HFF-Myc (cell line): ENCODE measurements at regions not wholly inside any gene's neighbourhood (a gene's known extent, or its start where the extent isn't known, plus 50 kb on each side); places are given as distances from the start of the nearest gene placed in this dataset.

ENCODE experiments used
- DNase-seq: peaks from one replicate; pipeline ENCODE4 v3.0.0-alpha.2; 2011; ENCODE audit warnings: low read depth; ENCODE audit errors: extremely low read depth
- H3K4me3 ChIP-seq: replicated peaks from 2 replicates; pipeline ENCODE4 v1.5.1; 2011; ENCODE audit warnings: low read depth, mild to moderate bottlenecking, control low read depth, low read length
- CTCF ChIP-seq: IDR thresholded peaks from 2 replicates; pipeline ENCODE4 v1.5.1; 2012; ENCODE audit warnings: mild to moderate bottlenecking, low read depth, low read length, control low read depth; ENCODE audit errors: missing control alignments

GRCh38 chr10:71031026-71031425, 142.7 kb upstream of the PCBD1 start:
- no peak overlapping the region for H3K4me3 ChIP-seq
- TF ChIP-seq CTCF = no peak
- no peak for DNase-seq

DNA sequence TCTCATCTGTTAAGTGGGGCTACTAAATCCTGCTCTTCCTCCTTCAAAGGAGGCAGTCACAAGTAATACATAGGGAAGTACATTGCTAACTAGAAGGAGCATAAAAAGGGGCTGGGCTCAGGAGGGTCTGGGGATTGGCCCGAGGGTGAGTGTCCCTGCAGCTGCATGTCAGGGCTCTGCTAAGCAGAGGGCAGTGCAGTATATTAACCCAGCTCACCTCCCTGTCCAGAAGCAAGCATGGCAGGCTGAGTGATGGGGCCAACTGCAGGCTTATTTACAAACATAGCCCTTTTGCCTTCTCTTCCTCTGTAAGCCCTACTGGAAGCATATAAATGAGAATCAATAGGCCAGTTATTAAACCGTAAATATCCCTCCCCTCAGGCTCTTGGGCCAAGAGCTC, 143.2 kb upstream of the PCBD1 start:
- TF ChIP-seq CTCF = no peak
- DNase-seq = no peak
- no peak overlapping the region for H3K4me3 ChIP-seq

DNA sequence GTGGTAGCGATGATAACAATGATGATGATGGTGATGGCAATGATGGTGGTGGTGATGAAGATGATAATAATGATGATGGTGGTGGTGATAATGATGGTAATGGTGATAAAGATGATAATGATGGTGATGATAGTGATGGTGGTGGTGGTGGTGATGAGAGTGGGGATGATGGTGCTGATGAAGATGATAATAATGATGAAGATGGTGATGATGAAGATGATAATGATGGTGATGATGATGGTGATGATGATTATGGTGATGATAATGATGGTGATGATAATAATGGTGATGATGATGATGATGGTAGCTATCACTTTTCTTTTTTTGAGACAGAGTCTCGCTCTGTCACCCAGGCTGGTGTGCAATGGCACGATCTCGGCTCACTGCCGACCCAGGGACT, 144.5 kb upstream of the PCBD1 start:
- H3K4me3 ChIP-seq = no peak overlapping the region
- no peak for TF ChIP-seq CTCF
- DNase-seq = no peak

- no peak overlapping the region for H3K4me3 ChIP-seq
- no peak for TF ChIP-seq CTCF
- DNase-seq = no peak
Observed at GRCh38 chr10:71033396-71033980, 145.1 kb upstream of the PCBD1 start.

DNA sequence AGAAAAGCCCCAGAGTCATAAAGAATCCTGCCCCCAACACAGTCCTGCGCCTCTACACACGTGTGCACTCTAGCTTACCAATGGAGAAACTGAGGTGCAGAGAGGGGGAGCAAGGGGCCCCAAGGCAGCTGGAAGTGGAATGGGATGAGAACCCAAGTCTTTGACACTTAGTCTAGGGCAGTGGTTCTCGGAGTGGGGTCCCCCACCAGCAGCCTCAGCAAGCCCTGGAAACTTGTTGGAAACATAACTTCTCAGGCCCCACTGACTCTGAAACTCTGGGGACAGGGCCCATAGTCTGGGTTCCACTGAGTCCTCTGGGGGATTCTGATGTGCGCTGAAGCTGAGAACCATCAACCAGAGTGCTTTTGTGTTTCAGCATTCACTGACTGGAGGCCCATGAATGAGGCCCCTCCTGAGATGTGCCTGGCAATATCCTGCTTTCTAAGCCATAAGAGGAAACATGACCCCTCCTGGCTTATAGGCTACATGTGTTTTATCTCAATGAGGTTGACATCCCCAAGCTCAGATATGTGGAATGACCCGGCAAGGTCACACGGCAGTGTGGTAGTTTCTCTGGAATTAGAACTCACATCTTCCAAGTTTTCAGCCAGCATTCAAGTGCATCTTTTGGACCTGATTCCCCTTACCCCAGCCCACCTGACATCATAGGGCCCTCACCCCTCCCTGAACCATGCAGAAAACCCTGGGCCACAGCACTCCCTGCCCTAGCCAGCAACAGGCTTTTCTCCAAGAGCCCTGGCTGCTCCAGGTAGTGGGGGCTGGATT, 147.3 kb upstream of the PCBD1 start:
- TF ChIP-seq CTCF = no peak
- DNase-seq = no peak
- no peak overlapping the region for H3K4me3 ChIP-seq

DNA sequence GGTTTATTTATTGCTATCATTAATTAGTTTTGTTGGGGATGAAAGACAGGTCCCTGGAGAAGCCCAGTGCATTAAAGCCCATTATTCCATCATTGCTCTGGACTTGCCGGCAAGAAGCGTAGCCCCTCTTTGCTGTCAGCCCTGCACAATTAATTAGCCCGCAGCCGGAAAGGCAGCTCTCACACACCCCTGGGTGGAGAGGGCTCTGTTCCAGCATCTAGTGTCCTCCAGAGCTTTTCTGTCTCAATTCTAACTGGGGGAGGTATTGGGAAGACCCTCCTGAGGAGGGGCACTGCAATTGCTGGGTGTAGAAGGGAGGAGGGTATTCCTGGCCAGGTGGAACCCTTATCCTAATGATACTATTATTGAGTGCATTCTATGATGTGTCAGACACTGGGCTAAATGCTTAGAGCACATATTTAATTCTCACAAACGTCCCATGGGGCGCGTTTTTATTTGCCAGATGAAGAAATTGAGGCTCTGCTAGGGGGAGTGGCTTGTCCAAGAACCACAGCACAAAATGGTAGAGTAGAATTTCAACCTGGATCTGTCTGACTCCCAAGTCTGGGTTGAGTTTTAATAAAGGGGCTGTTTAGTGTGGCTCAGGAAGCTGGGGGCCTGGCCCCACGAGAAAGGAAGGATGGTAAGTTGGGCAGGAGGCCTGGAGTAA, 148.1 kb upstream of the PCBD1 start:
- no peak for DNase-seq
- TF ChIP-seq CTCF = no peak
- no peak overlapping the region for H3K4me3 ChIP-seq
